RKO (cell line): ENCODE measurements at regions not wholly inside any gene's neighbourhood (a gene's known extent, or its start where the extent isn't known, plus 50 kb on each side); places are given as distances from the start of the nearest gene placed in this dataset.

Experiments used
- DNase-seq: peaks from one replicate; pipeline ENCODE4 v3.0.0-alpha.2; 2016; ENCODE audit warnings: low spot score

DNA sequence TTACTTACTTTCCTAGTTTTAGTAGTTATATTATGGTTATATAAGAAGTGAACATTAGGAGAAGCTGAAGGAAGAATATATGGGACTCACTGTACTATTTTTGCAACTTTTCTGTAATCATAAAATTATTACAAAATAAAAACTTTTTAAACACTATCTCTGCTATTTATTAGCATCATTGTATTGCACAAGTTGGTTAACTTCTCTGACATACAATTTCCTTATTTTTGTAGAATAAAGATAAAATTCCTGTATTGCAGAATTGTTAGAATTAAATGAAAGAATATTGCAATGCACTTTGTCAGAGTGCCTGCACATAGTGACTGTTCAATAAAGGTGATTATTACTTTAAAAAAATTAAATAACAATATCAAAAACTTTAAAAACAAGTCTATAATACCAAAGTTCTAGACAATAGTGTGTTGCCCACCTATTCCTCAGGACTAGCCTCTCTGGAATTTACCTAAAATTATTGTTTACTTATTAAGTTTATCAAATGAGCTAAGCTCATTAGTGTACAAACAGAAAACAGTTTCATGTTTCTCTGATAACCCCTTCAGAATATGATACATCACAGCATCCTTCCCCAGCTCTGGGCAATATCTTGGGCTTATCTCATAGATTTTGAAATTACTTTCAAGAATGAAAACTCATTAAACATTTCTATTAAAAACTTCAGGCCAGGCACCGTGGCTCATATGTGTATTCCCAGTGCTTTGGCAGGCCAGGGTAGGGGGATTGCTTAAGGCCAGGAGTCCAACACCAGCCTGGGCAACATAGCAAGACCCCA is 77.4 kb upstream of the TMPO start:
- no peak for DNase-seq

DNA sequence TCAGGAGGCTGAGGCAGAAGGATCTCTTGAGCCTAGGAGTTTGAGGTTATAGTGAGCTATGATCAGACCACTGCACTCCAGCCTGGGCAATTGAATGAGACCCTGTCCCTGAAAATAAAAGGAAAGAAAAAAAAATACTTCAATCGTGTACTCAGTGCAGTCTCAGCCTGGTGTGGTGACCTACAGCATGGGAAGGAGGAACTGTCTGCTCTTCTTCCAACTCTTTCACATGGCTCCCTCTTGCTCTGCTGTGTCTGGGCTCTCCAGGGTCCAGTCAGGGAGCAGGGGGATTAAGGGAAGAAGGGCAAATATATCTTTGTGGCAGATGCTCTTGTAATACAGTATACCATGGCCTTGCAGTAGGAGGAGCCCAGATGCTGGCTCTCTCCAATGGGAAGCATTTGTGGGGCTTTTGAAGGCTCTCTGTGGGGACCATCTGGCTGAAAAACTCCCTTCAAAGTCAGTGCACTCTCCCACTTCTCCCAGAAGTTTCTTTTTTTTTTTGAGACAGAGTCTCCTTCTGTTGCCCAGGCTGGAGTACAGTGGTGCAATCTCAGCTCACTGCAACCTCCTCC is 76.6 kb upstream of the TMPO start:
- no peak for DNase-seq

DNA sequence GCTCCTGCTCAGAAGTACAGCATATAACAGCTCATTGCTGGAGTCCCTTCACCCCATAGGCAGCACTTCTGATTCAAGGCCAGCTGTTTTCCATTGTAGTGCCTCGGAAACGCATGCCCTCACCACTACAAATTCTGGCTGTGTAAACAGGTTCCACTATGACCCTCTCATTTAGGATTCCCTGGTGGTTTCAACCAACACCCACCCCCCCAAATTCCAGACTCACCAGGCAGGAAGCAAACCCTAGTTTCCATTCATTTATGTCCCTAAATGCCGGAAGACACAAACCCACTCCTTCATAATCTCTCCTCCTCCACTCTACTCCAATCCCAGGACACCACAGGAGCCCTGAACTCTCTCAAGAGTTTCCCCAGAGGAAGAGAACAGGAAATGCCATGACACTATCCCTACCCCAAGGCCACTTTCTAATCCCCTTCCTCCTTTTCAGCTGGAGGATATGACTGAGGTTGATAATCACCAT is 75.9 kb upstream of the TMPO start:
- no peak for DNase-seq

DNA sequence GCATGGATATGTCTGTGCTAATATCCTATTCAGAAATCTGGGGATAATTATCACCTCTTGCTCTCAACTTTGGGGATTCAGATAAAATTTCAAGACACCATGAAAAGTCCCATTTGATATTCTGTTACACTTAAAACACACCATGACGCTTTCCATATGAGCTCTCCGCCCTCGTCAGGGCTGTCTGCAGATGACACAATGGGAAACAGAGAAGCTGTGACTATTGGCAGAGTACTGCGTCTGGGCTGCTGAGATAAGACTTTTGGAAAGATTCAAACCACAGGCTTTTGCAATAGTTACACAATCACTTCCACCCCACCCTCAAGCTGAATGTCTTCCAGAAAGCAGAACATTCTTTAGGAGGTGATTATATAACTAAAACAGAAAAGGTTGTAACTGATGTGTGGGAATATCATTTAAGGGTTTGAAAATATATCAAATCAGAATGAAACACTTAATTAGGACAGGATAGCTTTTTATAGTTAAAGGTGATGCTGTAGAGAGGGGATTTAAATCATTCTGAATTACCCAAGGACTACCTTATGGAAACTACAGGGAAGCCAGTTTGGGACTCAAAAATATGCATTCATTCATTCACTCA is 75.3 kb upstream of the TMPO start:
- no peak for DNase-seq

DNA sequence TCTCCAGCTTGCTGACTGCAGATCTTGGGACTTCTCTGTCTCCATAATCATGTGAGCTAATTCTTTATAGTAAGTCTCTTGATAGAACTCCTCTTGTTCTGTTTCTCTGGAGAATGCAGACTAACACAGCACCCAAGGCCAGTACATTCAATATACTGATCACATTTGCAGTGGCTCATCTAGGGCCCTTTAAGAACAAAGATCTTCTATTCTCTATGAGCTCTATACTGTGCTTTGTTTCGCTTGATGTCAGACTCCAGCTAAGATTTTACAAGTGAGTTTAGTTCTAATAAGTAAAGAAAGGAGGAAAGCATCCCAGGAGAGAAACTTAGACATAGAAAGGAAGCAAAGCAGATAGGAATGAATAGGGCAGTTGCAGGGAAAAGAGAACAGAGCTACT is 69.3 kb upstream of the TMPO start:
- DNase-seq = no peak

DNA sequence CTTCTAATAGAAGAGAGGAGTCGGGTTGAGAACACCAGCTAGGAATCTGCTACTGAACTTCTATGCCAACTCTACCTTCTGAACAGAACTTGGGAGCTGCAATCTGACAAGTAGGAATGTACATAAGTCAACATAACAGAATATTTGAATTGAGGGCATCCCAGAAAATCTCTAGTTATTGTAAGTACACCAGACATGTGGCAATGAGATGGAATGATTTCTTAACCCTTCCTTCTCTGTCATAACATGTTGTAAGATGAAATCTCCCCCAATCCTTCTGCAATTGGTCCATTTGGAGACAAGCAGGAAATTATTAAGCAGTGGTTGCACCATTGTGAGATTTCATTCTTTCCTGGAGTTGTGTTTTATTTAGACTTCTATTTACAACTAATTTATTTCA is 68.7 kb upstream of the TMPO start:
- DNase-seq = no peak

DNA sequence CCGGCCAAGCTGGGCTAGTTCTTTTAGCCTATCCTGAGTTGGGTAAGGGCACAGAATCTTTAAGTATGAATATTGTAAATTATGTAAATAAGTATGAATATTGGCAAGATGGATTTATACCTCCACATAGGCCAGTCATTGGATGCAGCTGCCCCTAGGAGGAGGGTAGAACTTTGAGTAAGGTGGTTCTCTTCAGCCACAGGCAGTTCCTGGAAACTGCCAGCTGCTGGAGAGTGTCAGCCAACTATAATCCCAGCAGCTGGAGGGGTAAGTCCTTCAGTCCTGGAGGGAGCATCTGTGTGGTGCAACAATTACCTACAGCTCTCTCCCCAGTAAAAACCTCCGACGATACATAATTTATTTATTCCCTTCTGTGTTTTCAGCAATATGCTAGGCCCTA is 65.8 kb upstream of the TMPO start:
- DNase-seq = no peak

DNA sequence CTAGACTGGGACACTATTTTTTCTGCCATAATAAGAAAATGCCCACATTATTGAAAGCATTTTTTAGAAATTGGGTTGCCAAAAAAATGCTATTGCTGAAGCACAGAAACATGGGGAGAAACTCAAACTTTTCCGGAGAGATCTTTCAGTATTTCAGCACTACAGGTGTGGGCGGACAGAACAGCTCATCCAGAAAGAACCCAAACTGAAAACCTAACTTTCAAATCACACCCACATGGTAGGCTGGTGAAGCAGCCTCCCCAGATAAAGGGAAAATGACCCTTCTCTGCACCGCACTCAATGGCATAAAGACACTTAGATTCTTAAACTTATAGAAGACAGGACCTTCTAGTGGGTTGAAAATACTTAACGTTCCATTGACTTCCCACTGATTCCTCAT is 62.3 kb upstream of the TMPO start:
- DNase-seq = no peak

DNA sequence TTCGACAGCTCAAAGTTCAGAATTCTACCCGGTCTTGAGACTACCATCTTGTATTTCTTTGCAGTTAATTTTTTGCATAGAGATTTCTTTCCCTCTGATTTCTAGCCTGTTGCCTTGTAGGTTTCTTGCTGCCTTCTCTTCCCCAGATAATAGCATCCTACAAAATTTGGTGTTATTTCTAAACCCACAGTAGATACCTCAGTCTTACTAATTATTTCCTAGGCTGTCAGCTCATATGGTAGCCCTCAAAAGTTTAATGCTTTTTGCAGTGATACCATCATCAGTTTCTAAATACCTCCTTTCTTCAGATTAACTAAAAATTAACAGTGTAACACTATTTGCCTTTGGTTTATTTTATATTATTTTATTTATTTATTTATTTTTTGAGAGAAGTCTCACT is 61.9 kb upstream of the TMPO start:
- no peak for DNase-seq

DNA sequence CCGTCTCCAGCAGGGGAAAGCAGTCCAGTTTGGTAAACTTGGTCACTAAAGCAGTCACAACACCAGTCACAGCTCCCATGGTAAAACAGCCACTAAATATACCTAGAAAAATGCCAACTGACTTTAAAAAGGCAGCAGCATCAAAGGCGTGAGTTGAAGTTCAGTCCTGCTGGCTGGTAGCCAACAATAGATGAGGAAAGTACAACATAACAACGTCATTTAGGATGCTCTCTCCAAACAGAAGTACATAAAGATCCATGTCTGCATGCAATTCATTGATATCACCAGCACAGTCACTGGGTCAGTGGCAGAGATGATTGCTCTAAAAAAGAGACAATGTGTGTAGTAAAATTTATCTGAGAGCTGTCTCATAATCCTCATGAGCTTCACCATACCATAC is 59.3 kb upstream of the TMPO start:
- no peak for DNase-seq

DNA sequence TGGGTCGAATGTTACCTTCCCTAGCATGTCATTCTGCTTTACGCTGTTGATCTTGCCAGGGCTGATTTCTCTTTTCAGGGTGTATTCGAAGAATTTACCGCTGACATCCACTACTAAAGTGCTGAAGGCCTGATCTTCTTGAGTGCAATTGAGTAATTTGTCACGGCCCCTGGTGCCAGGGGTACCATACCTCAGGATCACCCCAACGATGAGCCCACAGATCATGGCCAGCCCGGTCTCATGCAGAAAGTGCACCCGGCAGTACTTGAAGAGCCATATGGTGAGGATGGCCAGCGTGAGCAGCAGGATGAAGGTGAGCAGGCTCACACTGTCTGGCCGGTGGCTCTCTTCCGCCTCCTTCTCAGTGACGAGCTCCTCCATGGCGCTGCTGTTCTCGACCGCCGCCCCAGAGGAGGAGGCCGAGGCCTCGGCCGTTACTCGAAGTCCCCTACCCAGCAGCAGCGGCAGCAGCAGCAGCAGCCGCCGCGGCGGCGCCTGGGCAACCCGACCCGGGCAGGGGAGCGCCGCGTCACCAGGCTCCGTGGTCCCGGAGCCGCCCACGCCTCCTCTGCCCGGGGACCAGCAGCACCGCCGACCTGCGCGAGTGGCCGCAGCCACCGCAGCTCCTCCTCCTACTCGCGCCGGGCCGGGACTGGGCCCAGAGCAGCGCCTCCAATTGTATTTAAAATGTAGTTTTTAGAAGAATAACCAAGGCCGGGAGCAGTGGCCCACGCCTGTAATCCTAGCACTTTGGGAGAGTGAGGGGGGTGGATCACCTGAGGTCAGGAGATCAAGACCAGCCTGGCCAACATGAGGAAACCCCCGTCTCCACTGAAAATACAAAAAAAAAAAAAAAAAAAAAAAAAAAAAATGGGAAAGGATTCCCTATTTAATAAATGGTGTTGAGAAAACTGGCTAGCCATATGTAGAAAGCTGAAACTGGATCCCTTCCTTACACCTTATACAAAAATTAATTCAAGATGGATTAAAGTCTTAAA is 58.5 kb upstream of the TMPO start:
- DNase-seq = no peak

DNA sequence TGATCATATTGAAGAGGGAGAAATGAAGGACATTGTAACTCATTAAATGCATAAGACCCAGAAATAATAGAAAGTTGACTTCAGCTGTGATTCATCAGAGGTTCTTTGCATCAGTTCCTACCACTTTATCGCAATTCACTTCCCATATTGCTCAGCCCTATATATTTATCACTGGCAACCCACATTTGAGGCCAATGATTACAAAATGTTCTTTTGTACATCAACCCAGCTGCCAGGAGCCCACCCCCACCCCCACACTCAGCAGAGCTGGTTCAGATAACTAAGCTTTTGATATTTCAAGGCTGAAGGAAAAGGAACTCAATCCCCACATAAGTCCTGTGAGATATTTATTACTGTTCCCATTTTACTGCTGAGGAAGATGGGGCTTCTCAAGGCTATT is 51.2 kb upstream of the TMPO start:
- no peak for DNase-seq

DNA sequence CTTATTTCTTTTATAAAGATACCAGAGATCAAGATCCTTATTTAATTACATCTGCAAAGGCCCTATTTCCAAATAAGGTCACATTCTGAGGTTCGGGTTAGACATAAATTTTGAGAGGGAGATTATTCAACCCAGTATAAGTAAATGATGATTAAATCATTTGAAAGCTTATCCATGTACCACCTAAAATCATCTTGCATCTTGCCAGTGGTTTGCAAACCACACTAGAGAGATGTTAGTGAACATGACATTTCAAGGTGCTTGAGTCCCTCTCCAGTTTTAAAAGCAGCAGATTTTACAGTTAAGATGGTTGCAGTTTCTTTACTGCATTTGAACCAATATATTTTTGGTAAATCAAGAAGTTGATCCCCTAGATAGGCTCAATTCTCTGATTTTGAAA is 49.9 kb upstream of the TMPO start:
- no peak for DNase-seq
